K562 (cell line): ENCODE measurements at regions not wholly inside any gene's neighbourhood (a gene's known extent, or its start where the extent isn't known, plus 50 kb on each side); places are given as distances from the start of the nearest gene placed in this dataset.

Experiments
- BRD4 ChIP-seq: fragments of 200-600 bp; sonication (generic); IDR thresholded peaks from 2 replicates; pipeline ENCODE4 v1.6.1; 2017; ENCODE audit warnings: inconsistent platforms
- EGR1 ChIP-seq: fragments of 450-650 bp; conservative IDR thresholded peaks from 2 replicates; pipeline ENCODE4 v1.6.1; 2017; ENCODE audit warnings: mild to moderate bottlenecking
- EP300 ChIP-seq: IDR thresholded peaks from 2 replicates; pipeline ENCODE4 v1.6.1; 2012; ENCODE audit warnings: low read length, improper control_type of control experiment
- GTF2F1 ChIP-seq: IDR thresholded peaks from 2 replicates; pipeline ENCODE4 v1.6.1; 2011; ENCODE audit warnings: low read depth, low read length, improper control_type of control experiment
- HDAC2 ChIP-seq: fragments of 450-650 bp; IDR thresholded peaks from 2 replicates; pipeline ENCODE4 v1.6.1; 2016; ENCODE audit warnings: mild to moderate bottlenecking
- HES1 ChIP-seq: fragments of 450-650 bp; IDR thresholded peaks from 2 replicates; pipeline ENCODE4 v1.6.1; 2016; ENCODE audit warnings: low read depth, mild to moderate bottlenecking, moderate library complexity
- MAX ChIP-seq: sonication (generic); formaldehyde crosslinking; IDR thresholded peaks from 2 replicates; pipeline ENCODE4 v1.9.0; 2022; ENCODE audit warnings: mild to moderate bottlenecking, missing genetic modification reagents
- NR1H2 ChIP-seq: sonication (generic); formaldehyde crosslinking; IDR thresholded peaks from 2 replicates; pipeline ENCODE4 v1.4.0; 2020; ENCODE audit warnings: mild to moderate bottlenecking, missing genetic modification reagents
- SAFB2 ChIP-seq: fragments of 200-400 bp; formaldehyde crosslinking; IDR thresholded peaks from 2 replicates; pipeline ENCODE4 v1.6.1; 2018; ENCODE audit warnings: borderline replicate concordance, low read length, low read depth, moderate library complexity; ENCODE audit not compliant: severe bottlenecking
- SETDB1 ChIP-seq: IDR thresholded peaks from one replicate; pipeline ENCODE4 v1.6.1; 2012; ENCODE audit warnings: low read length, control low read depth, inconsistent platforms
- TAF1 ChIP-seq: IDR thresholded peaks from 2 replicates; pipeline ENCODE4 v1.6.1; 2011; ENCODE audit warnings: mild to moderate bottlenecking, low read length, moderate library complexity; ENCODE audit not compliant: insufficient read depth, control insufficient read depth, severe bottlenecking; ENCODE audit errors: extremely low read depth
- YY1 ChIP-seq, 3 experiments: IDR thresholded peaks; 2 replicates each; pipeline ENCODE4 v1.6.1; 2011; ENCODE audit warnings: low read length in 2 of 3, mild to moderate bottlenecking in 2 of 3, moderate library complexity in 2 of 3, borderline replicate concordance in 1 of 3, control low read depth in 1 of 3, low read depth in 1 of 3; ENCODE audit not compliant: insufficient read depth in 3 of 3, insufficient replicate concordance in 2 of 3, control insufficient read depth in 1 of 3, insufficient read length in 1 of 3; ENCODE audit errors: extremely low read depth in 1 of 3

GRCh38 chr18:76741346-76741745, 81.0 kb upstream of the ZNF236 start:
- TF ChIP-seq BRD4 (no peak), NR1H2 (CRISPR knock-in tag) (no peak), YY1 (IDR thresholded peaks at IDR 0.05; ENCODE audit: borderline replicate concordance in 1 of 3, control insufficient read depth in 1 of 3, extremely low read depth in 1 of 3, insufficient read depth in 3 of 3, insufficient read length in 1 of 3, insufficient replicate concordance in 2 of 3, low read depth in 1 of 3, low read length in 2 of 3) (no peak), EGR1 (no peak), GTF2F1 (no peak), HDAC2 (no peak), EP300 (no peak), SAFB2 (no peak), TAF1 (no peak), HES1 (no peak), SETDB1 (no peak), MAX (CRISPR knock-in tag) (no peak)
